AG20443 (cell line): ENCODE measurements at regions not wholly inside any gene's neighbourhood (a gene's known extent, or its start where the extent isn't known, plus 50 kb on each side); places are given as distances from the start of the nearest gene placed in this dataset.

ENCODE experiments used
- DNase-seq: peaks from one replicate; pipeline ENCODE4 v3.0.0; 2012; ENCODE audit warnings: low spot score, mixed read lengths

GRCh38 chr9:21564175-21564574, 82.1 kb upstream of the IFNE start:
- no peak for DNase-seq

GRCh38 chr9:21565155-21565554, 83.0 kb upstream of the IFNE start:
- DNase-seq: no peak

GRCh38 chr9:21567926-21568325, 85.8 kb upstream of the IFNE start:
- no peak for DNase-seq

- DNase-seq: no peak
Observed at GRCh38 chr9:21568484-21568883, 86.4 kb upstream of the IFNE start.

GRCh38 chr9:21569721-21570120, 87.6 kb upstream of the IFNE start:
- no peak for DNase-seq

GRCh38 chr9:21570643-21571275, 88.6 kb upstream of the IFNE start:
- no peak for DNase-seq

GRCh38 chr9:21574261-21574660, 92.1 kb upstream of the IFNE start:
- DNase-seq: no peak

GRCh38 chr9:21576331-21577189, 94.4 kb upstream of the IFNE start:
- peak; percentile 82 for DNase-seq

GRCh38 chr9:21579247-21579671, 97.1 kb upstream of the IFNE start:
- DNase-seq: no peak

- DNase-seq: no peak
Observed at GRCh38 chr9:21579743-21580142, 97.6 kb upstream of the IFNE start.

GRCh38 chr9:21580636-21581378, 98.7 kb upstream of the IFNE start:
- DNase-seq: no peak

- DNase-seq: no peak
Observed at GRCh38 chr9:21583628-21584377, 101.7 kb upstream of the IFNE start.

GRCh38 chr9:21584890-21585289, 102.8 kb upstream of the IFNE start:
- no peak for DNase-seq

GRCh38 chr9:21585756-21586752, 103.9 kb upstream of the IFNE start:
- no peak for DNase-seq

GRCh38 chr9:21589344-21590056, 107.4 kb upstream of the IFNE start:
- no peak for DNase-seq

GRCh38 chr9:21590058-21590996, 108.2 kb upstream of the IFNE start:
- no peak for DNase-seq

GRCh38 chr9:21591221-21592062, 109.3 kb upstream of the IFNE start:
- DNase-seq: peak; percentile 93

GRCh38 chr9:21592063-21592338, 109.9 kb upstream of the IFNE start:
- no peak for DNase-seq
